HepG2 (cell line): ENCODE measurements at regions not wholly inside any gene's neighbourhood (a gene's known extent, or its start where the extent isn't known, plus 50 kb on each side); places are given as distances from the start of the nearest gene placed in this dataset.

ENCODE experiments used
- ATAC-seq: fragments of 200-7000 bp; cut with Tn5 transposase; 3 replicates; pipeline ENCODE4 v1.9.1; 2020; ENCODE audit warnings: mild to moderate bottlenecking, moderate library complexity
- BruUV-seq: library from RNA; stranded (reverse); fragments of 400-500 nt; replicated peaks from 2 replicates; lab custom pipeline; 2021; lab: Mats Ljungman, UMichigan
- CTCF ChIA-PET: fragments of 300-600 bp; formaldehyde crosslinking; extraction: SDS; loops from one replicate; lab custom pipeline; 2021; ENCODE audit warnings: low total read pairs, inconsistent platforms, low intra/inter-chr PET ratio; lab: Yijun Ruan, JAX
- POLR2A ChIA-PET: fragments of 350-600 bp; sonication (Branson Sonifier 250); formaldehyde crosslinking; loops from one replicate; lab custom pipeline; 2020; ENCODE audit warnings: antibody characterized with exemption, inconsistent platforms; lab: Yijun Ruan, JAX
- DNase-seq: peaks from one replicate; pipeline ENCODE4 v3.0.0-alpha.2; 2015; ENCODE audit warnings: low spot score
- FAIRE-seq: peaks from 3 replicates; lab custom pipeline; 2011; peaks lifted over from hg19 to GRCh38; lab: Jason Lieb, UNC
- H2AFZ ChIP-seq: one replicate; pipeline ENCODE4 v1.6.1; 2011; ENCODE audit warnings: low read length, inconsistent platforms
- H3K27ac ChIP-seq: fragments of 300-600 bp; 3 replicates; pipeline ENCODE4 v1.8.0; 2011; ENCODE audit warnings: mixed run types, mild to moderate bottlenecking, mixed read lengths, low read length, inconsistent platforms; ENCODE audit not compliant: insufficient read depth; ENCODE audit errors: extremely low read length
- H3K27me3 ChIP-seq, 2 experiments: fragments of 200-600 bp in 1 of 2; 2 replicates in 1 of 2; 3 replicates in 1 of 2; pipeline versions ENCODE4 v1.6.0 to v1.8.0; 2011; ENCODE audit warnings: low read length in 2 of 2, mild to moderate bottlenecking in 2 of 2, moderate library complexity in 2 of 2, inconsistent platforms in 1 of 2; ENCODE audit not compliant: insufficient read depth in 2 of 2, control insufficient read depth in 1 of 2
- H3K36me3 ChIP-seq, 2 experiments: fragments of 200-600 bp in 1 of 2; replicated peaks in 1 of 2; 2 replicates in 1 of 2; 3 replicates in 1 of 2; pipeline versions ENCODE4 v1.5.1 to v1.8.0; 2011; ENCODE audit warnings: low read length in 2 of 2, inconsistent platforms in 1 of 2; ENCODE audit not compliant: insufficient read depth in 2 of 2, control insufficient read depth in 1 of 2
- H3K4me1 ChIP-seq: 2 replicates; pipeline ENCODE4 v1.5.1; 2012; ENCODE audit warnings: low read length, inconsistent platforms; ENCODE audit not compliant: insufficient read depth
- H3K4me2 ChIP-seq: 2 replicates; pipeline ENCODE4 v1.6.0; 2011; ENCODE audit warnings: low read depth, low read length, inconsistent platforms
- H3K4me3 ChIP-seq, 3 experiments: fragments of 200-600 bp in 1 of 3; sonication (generic), shearing (Covaris generic) in 1 of 3; replicated peaks in 1 of 3; 2 replicates each; pipeline ENCODE4 v1.5.1; 2011 to 2016; ENCODE audit warnings: low read length in 3 of 3, inconsistent platforms in 2 of 3, low read depth in 2 of 3, mild to moderate bottlenecking in 2 of 3, control low read depth in 1 of 3, mixed read lengths in 1 of 3; ENCODE audit not compliant: insufficient read depth in 1 of 3
- H3K79me2 ChIP-seq: one replicate; pipeline ENCODE4 v1.6.1; 2011; ENCODE audit warnings: low read length, inconsistent platforms; ENCODE audit not compliant: insufficient read depth
- H3K9ac ChIP-seq: 2 replicates; pipeline ENCODE4 v1.6.0; 2011; ENCODE audit warnings: mild to moderate bottlenecking, low read depth, low read length, inconsistent platforms; ENCODE audit not compliant: insufficient read depth
- H3K9me3 ChIP-seq: 2 replicates; pipeline ENCODE4 v1.5.1; 2012; ENCODE audit warnings: mild to moderate bottlenecking, low read length
- H4K20me1 ChIP-seq: 2 replicates; pipeline ENCODE4 v1.6.0; 2011; ENCODE audit warnings: inconsistent platforms, mild to moderate bottlenecking, low read length, moderate library complexity; ENCODE audit not compliant: insufficient read depth
- HNRNPLL ChIP-seq: fragments of 200-400 bp; formaldehyde crosslinking; IDR thresholded peaks from 2 replicates; pipeline ENCODE4 v1.6.1; 2017; ENCODE audit warnings: mild to moderate bottlenecking, low read depth, low read length; ENCODE audit not compliant: poor library complexity, severe bottlenecking
- ZNF337 ChIP-seq: sonication (generic); formaldehyde crosslinking; IDR thresholded peaks from 2 replicates; pipeline ENCODE4 v1.5.1; 2020; ENCODE audit warnings: missing genetic modification reagents, low read depth, mild to moderate bottlenecking, borderline replicate concordance
- ZNF510 ChIP-seq: sonication (generic); formaldehyde crosslinking; IDR thresholded peaks from 2 replicates; pipeline ENCODE4 v1.4.0; 2020; ENCODE audit warnings: low read depth, mild to moderate bottlenecking, missing genetic modification reagents
- ZSCAN22 ChIP-seq: sonication (generic); formaldehyde crosslinking; IDR thresholded peaks from 2 replicates; pipeline ENCODE4 v1.4.0; 2020; ENCODE audit warnings: mild to moderate bottlenecking, missing genetic modification reagents
- WGBS: methylation state at CpG from one replicate; pipeline ENCODE4 v1.1.6; 2017; ENCODE audit warnings: low lambda C conversion rate; 5-methylcytosine and 5-hydroxymethylcytosine counted together
- in situ Hi-C: cut with HindIII; loops from 2 replicates; pipeline ENCODE4 v1.10.0; 2017; ENCODE audit warnings: low pct_unique_long_range_greater_than_20kb; ENCODE audit not compliant: extremely low pct_ligation_motif_present
- intact Hi-C: fragments of 100-400 bp; cut with micrococcal nuclease; formaldehyde crosslinking; loops from one replicate; pipeline ENCODE4 v1.10.0; 2022; ENCODE audit not compliant: unreplicated experiment
- TF ChIP-seq, protein P1 (sequence below): fragments of 450-650 bp; IDR thresholded peaks from 2 replicates; pipeline ENCODE4 v1.6.1; 2017; ENCODE audit warnings: mild to moderate bottlenecking
- TF ChIP-seq, protein P2 (sequence below): sonication (generic); formaldehyde crosslinking; IDR thresholded peaks from 2 replicates; pipeline ENCODE4 v1.9.0; 2021; ENCODE audit warnings: missing genetic modification reagents, borderline replicate concordance

DNA sequence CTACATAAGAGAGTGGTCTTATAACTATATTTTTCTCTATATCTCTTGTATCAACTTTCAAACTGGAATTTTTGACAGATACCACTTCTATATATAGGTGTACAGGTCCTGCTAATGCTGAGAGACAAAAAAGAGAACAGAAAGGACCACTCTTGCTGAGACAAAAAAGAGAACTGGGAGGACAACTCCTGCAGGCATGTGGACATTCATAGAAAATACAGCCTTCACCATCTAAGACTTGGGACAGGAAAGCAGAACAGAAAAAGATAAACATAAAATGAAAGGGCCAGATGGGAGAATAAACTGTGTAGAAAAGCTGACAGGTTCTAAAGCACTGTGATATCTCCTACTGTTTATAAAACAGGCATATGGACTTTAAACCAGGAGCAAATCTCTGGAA lies 541.0 kb upstream of the ADGRB3 start:
- no peak for FAIRE-seq
- H3K79me2 ChIP-seq, result no peaks in the 10 kb centered on the region
- no peak for TF ChIP-seq ZNF510 (CRISPR knock-in tag)
- no peak for TF ChIP-seq ZNF337 (CRISPR knock-in tag)
- TF ChIP-seq, protein P1, sequence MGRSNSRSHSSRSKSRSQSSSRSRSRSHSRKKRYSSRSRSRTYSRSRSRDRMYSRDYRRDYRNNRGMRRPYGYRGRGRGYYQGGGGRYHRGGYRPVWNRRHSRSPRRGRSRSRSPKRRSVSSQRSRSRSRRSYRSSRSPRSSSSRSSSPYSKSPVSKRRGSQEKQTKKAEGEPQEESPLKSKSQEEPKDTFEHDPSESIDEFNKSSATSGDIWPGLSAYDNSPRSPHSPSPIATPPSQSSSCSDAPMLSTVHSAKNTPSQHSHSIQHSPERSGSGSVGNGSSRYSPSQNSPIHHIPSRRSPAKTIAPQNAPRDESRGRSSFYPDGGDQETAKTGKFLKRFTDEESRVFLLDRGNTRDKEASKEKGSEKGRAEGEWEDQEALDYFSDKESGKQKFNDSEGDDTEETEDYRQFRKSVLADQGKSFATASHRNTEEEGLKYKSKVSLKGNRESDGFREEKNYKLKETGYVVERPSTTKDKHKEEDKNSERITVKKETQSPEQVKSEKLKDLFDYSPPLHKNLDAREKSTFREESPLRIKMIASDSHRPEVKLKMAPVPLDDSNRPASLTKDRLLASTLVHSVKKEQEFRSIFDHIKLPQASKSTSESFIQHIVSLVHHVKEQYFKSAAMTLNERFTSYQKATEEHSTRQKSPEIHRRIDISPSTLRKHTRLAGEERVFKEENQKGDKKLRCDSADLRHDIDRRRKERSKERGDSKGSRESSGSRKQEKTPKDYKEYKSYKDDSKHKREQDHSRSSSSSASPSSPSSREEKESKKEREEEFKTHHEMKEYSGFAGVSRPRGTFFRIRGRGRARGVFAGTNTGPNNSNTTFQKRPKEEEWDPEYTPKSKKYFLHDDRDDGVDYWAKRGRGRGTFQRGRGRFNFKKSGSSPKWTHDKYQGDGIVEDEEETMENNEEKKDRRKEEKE, result no peak
- TF ChIP-seq ZSCAN22, result no peak
- TF ChIP-seq HNRNPLL, result no peak
- no peak overlapping the region for H3K27ac ChIP-seq
- in situ Hi-C loops, result no loop called here
- H3K9me3 ChIP-seq, result no peaks in the 10 kb centered on the region
- POLR2A ChIA-PET, result no interaction called here
- CTCF ChIA-PET, result no interaction called here
- no peaks in the 10 kb centered on the region for H4K20me1 ChIP-seq
- BruUV-seq, result no TSS peak
- H3K4me2 ChIP-seq, result no peak overlapping the region
- no peaks in the 10 kb centered on the region for H3K36me3 ChIP-seq
- H3K9ac ChIP-seq, result no peak overlapping the region
- no peak overlapping the region for H3K4me3 ChIP-seq
- no peak for DNase-seq
- H2AFZ ChIP-seq, result no peak overlapping the region
- ATAC-seq, result no peak
- intact Hi-C loops, result no loop called here
- H3K27me3 ChIP-seq, result no peaks in the 10 kb centered on the region
- H3K4me1 ChIP-seq, result no peaks in the 10 kb centered on the region

DNA sequence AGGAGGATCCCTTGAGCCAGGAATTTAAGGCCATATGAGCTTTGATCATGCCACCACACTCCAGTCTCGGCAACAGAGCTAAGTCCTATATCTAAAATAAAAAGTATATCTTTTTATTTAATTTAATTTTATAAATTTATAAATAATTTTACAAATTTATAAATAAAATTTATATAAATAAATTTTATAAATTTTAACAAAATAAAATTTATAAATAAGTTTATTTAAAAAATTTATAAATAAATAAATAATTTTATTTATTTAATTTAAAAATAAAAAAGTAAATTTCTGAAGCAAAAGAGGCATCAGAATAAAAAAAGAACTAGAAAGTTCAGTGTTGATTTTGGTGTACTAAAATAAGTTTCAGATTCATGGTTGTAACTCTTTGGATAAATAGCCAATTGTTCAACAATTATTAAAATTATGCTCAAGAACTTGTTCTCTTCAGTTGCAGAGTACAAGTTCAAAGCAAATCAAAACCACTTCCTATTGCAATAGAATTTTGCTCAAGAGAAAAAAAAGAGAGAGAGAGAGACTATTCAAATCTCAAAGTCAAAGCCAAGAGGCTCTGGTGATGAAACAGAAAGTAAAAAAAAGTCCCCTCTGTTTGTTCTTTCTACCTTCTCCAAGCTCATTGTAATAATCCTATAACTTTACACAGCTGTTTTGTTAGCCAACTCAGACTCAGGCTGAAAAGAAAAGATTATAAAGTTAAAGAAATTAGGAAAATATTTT lies 547.5 kb upstream of the ADGRB3 start:
- no peak for FAIRE-seq
- Histone ChIP-seq H3K4me2 (no peak overlapping the region), H3K9me3 (no peaks in the 10 kb centered on the region), H3K27me3 (no peaks in the 10 kb centered on the region), H4K20me1 (no peaks in the 10 kb centered on the region), H3K36me3 (no peaks in the 10 kb centered on the region), H3K9ac (no peak overlapping the region), H3K4me1 (no peaks in the 10 kb centered on the region), H2AFZ (no peak overlapping the region), H3K4me3 (no peak overlapping the region), H3K79me2 (no peaks in the 10 kb centered on the region), H3K27ac (no peak overlapping the region)
- ChIA-PET POLR2A (no interaction called here), CTCF (no interaction called here)
- ATAC-seq, result no peak
- no TSS peak for BruUV-seq
- DNase-seq, result no peak
- TF ChIP-seq, protein P2, sequence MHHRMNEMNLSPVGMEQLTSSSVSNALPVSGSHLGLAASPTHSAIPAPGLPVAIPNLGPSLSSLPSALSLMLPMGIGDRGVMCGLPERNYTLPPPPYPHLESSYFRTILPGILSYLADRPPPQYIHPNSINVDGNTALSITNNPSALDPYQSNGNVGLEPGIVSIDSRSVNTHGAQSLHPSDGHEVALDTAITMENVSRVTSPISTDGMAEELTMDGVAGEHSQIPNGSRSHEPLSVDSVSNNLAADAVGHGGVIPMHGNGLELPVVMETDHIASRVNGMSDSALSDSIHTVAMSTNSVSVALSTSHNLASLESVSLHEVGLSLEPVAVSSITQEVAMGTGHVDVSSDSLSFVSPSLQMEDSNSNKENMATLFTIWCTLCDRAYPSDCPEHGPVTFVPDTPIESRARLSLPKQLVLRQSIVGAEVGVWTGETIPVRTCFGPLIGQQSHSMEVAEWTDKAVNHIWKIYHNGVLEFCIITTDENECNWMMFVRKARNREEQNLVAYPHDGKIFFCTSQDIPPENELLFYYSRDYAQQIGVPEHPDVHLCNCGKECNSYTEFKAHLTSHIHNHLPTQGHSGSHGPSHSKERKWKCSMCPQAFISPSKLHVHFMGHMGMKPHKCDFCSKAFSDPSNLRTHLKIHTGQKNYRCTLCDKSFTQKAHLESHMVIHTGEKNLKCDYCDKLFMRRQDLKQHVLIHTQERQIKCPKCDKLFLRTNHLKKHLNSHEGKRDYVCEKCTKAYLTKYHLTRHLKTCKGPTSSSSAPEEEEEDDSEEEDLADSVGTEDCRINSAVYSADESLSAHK (CRISPR knock-in tag), result no peak
- intact Hi-C loops, result no loop called here
- WGBS, result 0% methylated on average over 1 of the region's 1 CpG
- in situ Hi-C loops, result no loop called here
